GM18508 (cell line): ENCODE measurements at regions not wholly inside any gene's neighbourhood (a gene's known extent, or its start where the extent isn't known, plus 50 kb on each side); places are given as distances from the start of the nearest gene placed in this dataset.
"Not testable (repeated sequence)": the region's sequence is repeated elsewhere in the genome, so short reads cannot be mapped to it uniquely, and the experiment has no call there.

ENCODE experiments used
- ATAC-seq: cut with Tn5 transposase; IDR thresholded peaks from one replicate; pipeline ENCODE4 v1.9.1; 2021; ENCODE audit warnings: moderate number of reproducible peaks; ENCODE audit not compliant: insufficient read depth, unreplicated experiment

- ATAC-seq: peak; percentile 100
Measured at GRCh38 chr5:145056800-145057199, 778.3 kb downstream of the PRELID2 start.

GRCh38 chr5:145050181-145050580 is 785.0 kb downstream of the PRELID2 start:
- no peak for ATAC-seq

- ATAC-seq: no peak
Measured at GRCh38 chr5:145044970-145045369, 790.2 kb downstream of the PRELID2 start.

GRCh38 chr5:145028626-145029025 is 806.5 kb downstream of the PRELID2 start:
- ATAC-seq: no peak

GRCh38 chr5:145027286-145027685 is 807.9 kb downstream of the PRELID2 start:
- no peak for ATAC-seq

- ATAC-seq: no peak
Measured at GRCh38 chr5:145025775-145026174, 809.4 kb downstream of the PRELID2 start.

- no peak for ATAC-seq
Measured at GRCh38 chr5:145015146-145015545, 820.0 kb downstream of the PRELID2 start.

- ATAC-seq: no peak
Measured at GRCh38 chr5:145014109-145014508, 821.0 kb downstream of the PRELID2 start.

- ATAC-seq: no peak
Measured at GRCh38 chr5:145010834-145011233, 824.3 kb downstream of the PRELID2 start.

- no peak for ATAC-seq
Measured at GRCh38 chr5:145008876-145009530, 826.1 kb downstream of the PRELID2 start.

GRCh38 chr5:144994356-144994755 is 823.7 kb downstream of the KCTD16 start:
- not testable (repeated sequence) for ATAC-seq

- ATAC-seq: no peak
Measured at GRCh38 chr5:144983101-144983500, 812.4 kb downstream of the KCTD16 start.

GRCh38 chr5:144979516-144980264 is 809.0 kb downstream of the KCTD16 start:
- ATAC-seq: no peak

GRCh38 chr5:144972317-144972716 is 801.6 kb downstream of the KCTD16 start:
- ATAC-seq: no peak

- no peak for ATAC-seq
Measured at GRCh38 chr5:144971108-144971850, 800.6 kb downstream of the KCTD16 start.

- no peak for ATAC-seq
Measured at GRCh38 chr5:144960296-144960695, 789.6 kb downstream of the KCTD16 start.

- ATAC-seq: no peak
Measured at GRCh38 chr5:144958002-144958401, 787.3 kb downstream of the KCTD16 start.

GRCh38 chr5:144950996-144951395 is 780.3 kb downstream of the KCTD16 start:
- ATAC-seq: no peak

- no peak for ATAC-seq
Measured at GRCh38 chr5:144947023-144947422, 776.4 kb downstream of the KCTD16 start.

GRCh38 chr5:144945503-144945902 is 774.8 kb downstream of the KCTD16 start:
- ATAC-seq: no peak

- no peak for ATAC-seq
Measured at GRCh38 chr5:144944936-144945335, 774.3 kb downstream of the KCTD16 start.
